ENCODE measurements at regions not wholly inside any gene's neighbourhood (a gene's known extent, or its start where the extent isn't known, plus 50 kb on each side); places are given as distances from the start of the nearest gene placed in this dataset.

- no peaks in the 10 kb centered on the region for H3K79me2 ChIP-seq (ENCODE audit: control insufficient read depth, low read length)
- no peak overlapping the region for H3K4me3 ChIP-seq (ENCODE audit: low read length)
- no peaks in the 10 kb centered on the region for H3K9me2 ChIP-seq (replicated peaks; ENCODE audit: control insufficient read depth, low read length)
- no peaks in the 10 kb centered on the region for H3K27me3 ChIP-seq (ENCODE audit: control insufficient read depth, low read length)
- no peak overlapping the region for H3K27ac ChIP-seq (ENCODE audit: low read depth, low read length)
- no peaks in the 10 kb centered on the region for H3F3A ChIP-seq (ENCODE audit: control insufficient read depth, insufficient read depth)
- H3K4me1 ChIP-seq (ENCODE audit: control insufficient read depth, low read length) = no peaks in the 10 kb centered on the region
- TF ChIP-seq EZH2phosphoT487 (IDR thresholded peaks at IDR 0.05; ENCODE audit: borderline replicate concordance, low read length) = no peak
- TF ChIP-seq, protein P1, sequence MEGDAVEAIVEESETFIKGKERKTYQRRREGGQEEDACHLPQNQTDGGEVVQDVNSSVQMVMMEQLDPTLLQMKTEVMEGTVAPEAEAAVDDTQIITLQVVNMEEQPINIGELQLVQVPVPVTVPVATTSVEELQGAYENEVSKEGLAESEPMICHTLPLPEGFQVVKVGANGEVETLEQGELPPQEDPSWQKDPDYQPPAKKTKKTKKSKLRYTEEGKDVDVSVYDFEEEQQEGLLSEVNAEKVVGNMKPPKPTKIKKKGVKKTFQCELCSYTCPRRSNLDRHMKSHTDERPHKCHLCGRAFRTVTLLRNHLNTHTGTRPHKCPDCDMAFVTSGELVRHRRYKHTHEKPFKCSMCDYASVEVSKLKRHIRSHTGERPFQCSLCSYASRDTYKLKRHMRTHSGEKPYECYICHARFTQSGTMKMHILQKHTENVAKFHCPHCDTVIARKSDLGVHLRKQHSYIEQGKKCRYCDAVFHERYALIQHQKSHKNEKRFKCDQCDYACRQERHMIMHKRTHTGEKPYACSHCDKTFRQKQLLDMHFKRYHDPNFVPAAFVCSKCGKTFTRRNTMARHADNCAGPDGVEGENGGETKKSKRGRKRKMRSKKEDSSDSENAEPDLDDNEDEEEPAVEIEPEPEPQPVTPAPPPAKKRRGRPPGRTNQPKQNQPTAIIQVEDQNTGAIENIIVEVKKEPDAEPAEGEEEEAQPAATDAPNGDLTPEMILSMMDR (IDR thresholded peaks at IDR 0.05; ENCODE audit: low read depth, low read length, poor library complexity, severe bottlenecking) = no peak
- no peaks in the 10 kb centered on the region for H4K20me1 ChIP-seq (ENCODE audit: control insufficient read depth, insufficient read depth, low read depth, low read length)
- no peak overlapping the region for H3K4me2 ChIP-seq (ENCODE audit: low read length)
- no peaks in the 10 kb centered on the region for H3K36me3 ChIP-seq (ENCODE audit: control insufficient read depth, low read length)
- H3K9me3 ChIP-seq (ENCODE audit: control insufficient read depth, insufficient read depth, low read length) = no peaks in the 10 kb centered on the region
These were observed 455.2 kb upstream of the DYNLRB2 start for GRCh38 chr16:80085606-80086005.

DNA sequence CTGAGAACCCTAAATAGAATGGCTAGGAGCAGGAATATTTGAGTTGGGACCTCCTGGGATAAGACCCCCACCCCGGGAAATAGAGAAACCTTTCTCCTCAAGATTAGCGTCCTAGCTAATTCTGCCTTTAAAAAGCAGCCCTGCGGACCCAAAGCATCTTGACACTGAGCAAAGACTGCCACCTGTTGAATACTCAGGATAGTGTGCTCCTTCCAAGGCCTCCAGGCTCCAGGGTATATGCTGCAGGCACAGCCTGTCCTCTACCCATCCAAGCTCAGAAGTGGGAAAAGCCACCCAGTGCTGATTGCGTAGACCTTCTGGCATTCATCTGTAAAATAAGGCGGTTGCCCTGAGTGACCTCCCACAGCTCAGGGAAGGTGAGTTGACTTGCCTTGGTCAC, 456.2 kb upstream of the DYNLRB2 start:
- Histone ChIP-seq H3K79me2 (ENCODE audit: control insufficient read depth, low read length) (no peaks in the 10 kb centered on the region), H3K36me3 (ENCODE audit: control insufficient read depth, low read length) (no peaks in the 10 kb centered on the region), H3K4me2 (ENCODE audit: low read length) (no peak overlapping the region), H3K9me2 (replicated peaks; ENCODE audit: control insufficient read depth, low read length) (no peaks in the 10 kb centered on the region), H3K27ac (ENCODE audit: low read depth, low read length) (no peak overlapping the region), H3K4me3 (ENCODE audit: low read length) (no peak overlapping the region), H3K4me1 (ENCODE audit: control insufficient read depth, low read length) (no peaks in the 10 kb centered on the region), H4K20me1 (ENCODE audit: control insufficient read depth, insufficient read depth, low read depth, low read length) (no peaks in the 10 kb centered on the region), H3K27me3 (ENCODE audit: control insufficient read depth, low read length) (no peaks in the 10 kb centered on the region), H3K9me3 (ENCODE audit: control insufficient read depth, insufficient read depth, low read length) (no peaks in the 10 kb centered on the region), H3F3A (ENCODE audit: control insufficient read depth, insufficient read depth) (no peaks in the 10 kb centered on the region)
- TF ChIP-seq, protein P1 (IDR thresholded peaks at IDR 0.05; ENCODE audit: low read depth, low read length, poor library complexity, severe bottlenecking) = no peak
- no peak for TF ChIP-seq EZH2phosphoT487 (IDR thresholded peaks at IDR 0.05; ENCODE audit: borderline replicate concordance, low read length)

GRCh38 chr16:80084163-80084562, 456.6 kb upstream of the DYNLRB2 start:
- H3K9me3 ChIP-seq (ENCODE audit: control insufficient read depth, insufficient read depth, low read length) = no peaks in the 10 kb centered on the region

More at GRCh38 chr16:80084163-80084562, 456.6 kb upstream of the DYNLRB2 start:
- Histone ChIP-seq H3K27ac (ENCODE audit: low read depth, low read length) (no peak overlapping the region), H3K9me2 (replicated peaks; ENCODE audit: control insufficient read depth, low read length) (no peaks in the 10 kb centered on the region), H3K27me3 (ENCODE audit: control insufficient read depth, low read length) (no peaks in the 10 kb centered on the region), H4K20me1 (ENCODE audit: control insufficient read depth, insufficient read depth, low read depth, low read length) (no peaks in the 10 kb centered on the region), H3K4me2 (ENCODE audit: low read length) (no peak overlapping the region), H3K36me3 (ENCODE audit: control insufficient read depth, low read length) (no peaks in the 10 kb centered on the region), H3K4me1 (ENCODE audit: control insufficient read depth, low read length) (no peaks in the 10 kb centered on the region), H3K4me3 (ENCODE audit: low read length) (no peak overlapping the region), H3F3A (ENCODE audit: control insufficient read depth, insufficient read depth) (no peaks in the 10 kb centered on the region), H3K79me2 (ENCODE audit: control insufficient read depth, low read length) (no peaks in the 10 kb centered on the region)
- TF ChIP-seq EZH2phosphoT487 (IDR thresholded peaks at IDR 0.05; ENCODE audit: borderline replicate concordance, low read length) = no peak
- TF ChIP-seq, protein P1 (IDR thresholded peaks at IDR 0.05; ENCODE audit: low read depth, low read length, poor library complexity, severe bottlenecking) = no peak

Measured in DOHH2 (cell line).